ENCODE measurements at regions not wholly inside any gene's neighbourhood (a gene's known extent, or its start where the extent isn't known, plus 50 kb on each side); places are given as distances from the start of the nearest gene placed in this dataset.
A peak's percentile ranks its signal among the peaks of the same experiment; 100 is the strongest.

- H3K4me3 ChIP-seq (ENCODE audit: low read depth, low read length): no peak overlapping the region
- no peak for TF ChIP-seq MAX (IDR thresholded peaks at IDR 0.05; ENCODE audit: low read depth, low read length)
- no peak for TF ChIP-seq MYC (IDR thresholded peaks at IDR 0.05; ENCODE audit: low read depth, low read length)
- no peak for TF ChIP-seq POLR2A (IDR thresholded peaks at IDR 0.05; ENCODE audit: extremely low read depth, insufficient read length)
- no peak for TF ChIP-seq CTCF (IDR thresholded peaks at IDR 0.05; ENCODE audit: low read depth, low read length)
- DNase-seq (ENCODE audit: low read depth): no peak
These were observed 372.3 kb downstream of the EPHA7 start for GRCh38 chr6:93047033-93047432.

GRCh38 chr6:93045156-93045555 is 374.2 kb downstream of the EPHA7 start:
- no peak for TF ChIP-seq MAX (IDR thresholded peaks at IDR 0.05; ENCODE audit: low read depth, low read length)
- no peak for TF ChIP-seq CTCF (IDR thresholded peaks at IDR 0.05; ENCODE audit: low read depth, low read length)
- no peak for TF ChIP-seq POLR2A (IDR thresholded peaks at IDR 0.05; ENCODE audit: extremely low read depth, insufficient read length)
- no peak for TF ChIP-seq MYC (IDR thresholded peaks at IDR 0.05; ENCODE audit: low read depth, low read length)
- H3K4me3 ChIP-seq (ENCODE audit: low read depth, low read length): no peak overlapping the region
- no peak for DNase-seq (ENCODE audit: low read depth)

- no peak overlapping the region for H3K4me3 ChIP-seq (ENCODE audit: low read depth, low read length)
- TF ChIP-seq MYC (IDR thresholded peaks at IDR 0.05; ENCODE audit: low read depth, low read length) (peak; percentile 55), CTCF (IDR thresholded peaks at IDR 0.05; ENCODE audit: low read depth, low read length) (no peak), MAX (IDR thresholded peaks at IDR 0.05; ENCODE audit: low read depth, low read length) (peak; percentile 53), POLR2A (IDR thresholded peaks at IDR 0.05; ENCODE audit: extremely low read depth, insufficient read length) (no peak)
- peak; percentile 90 for DNase-seq (ENCODE audit: low read depth)
These were observed 379.0 kb downstream of the EPHA7 start for GRCh38 chr6:93040375-93040774.

- DNase-seq (ENCODE audit: low read depth): peak; percentile 53
- H3K4me3 ChIP-seq (ENCODE audit: low read depth, low read length): no peak overlapping the region
- peak; percentile 60 for TF ChIP-seq CTCF (IDR thresholded peaks at IDR 0.05; ENCODE audit: low read depth, low read length)
- TF ChIP-seq MAX (IDR thresholded peaks at IDR 0.05; ENCODE audit: low read depth, low read length): no peak
These were observed 382.5 kb downstream of the EPHA7 start for GRCh38 chr6:93036835-93037234.

GRCh38 chr6:93035756-93036155 is 383.6 kb downstream of the EPHA7 start:
- no peak overlapping the region for H3K4me3 ChIP-seq (ENCODE audit: low read depth, low read length)
- TF ChIP-seq MAX (IDR thresholded peaks at IDR 0.05; ENCODE audit: low read depth, low read length) (no peak), CTCF (IDR thresholded peaks at IDR 0.05; ENCODE audit: low read depth, low read length) (no peak), POLR2A (IDR thresholded peaks at IDR 0.05; ENCODE audit: extremely low read depth, insufficient read length) (no peak), MYC (IDR thresholded peaks at IDR 0.05; ENCODE audit: low read depth, low read length) (no peak)
- no peak for DNase-seq (ENCODE audit: low read depth)
